Spleen (tissue), 7 donors: ENCODE measurements at regions not wholly inside any gene's neighbourhood (a gene's known extent, or its start where the extent isn't known, plus 50 kb on each side); places are given as distances from the start of the nearest gene placed in this dataset.

Experiments used
- CTCF ChIP-seq, 11 experiments: fragments of 200-600 bp in 7 of 11; fragments of 450-650 bp in 4 of 11; sonication (generic) in 4 of 11; IDR thresholded peaks in 8 of 11; conservative IDR thresholded peaks in 3 of 11; 1 replicate in 7 of 11; 2 replicates in 4 of 11; pipeline versions ENCODE4 v1.4.0 to v1.8.0; 2016 to 2021; ENCODE audit warnings: antibody characterized with exemption in 11 of 11, inconsistent platforms in 4 of 11, mild to moderate bottlenecking in 1 of 11
- POLR2A ChIP-seq, 3 donors: fragments of 450-650 bp; IDR thresholded peaks; one replicate each; pipeline ENCODE4 v1.5.1; 2017; ENCODE audit warnings: antibody characterized with exemption in 3 of 3, mild to moderate bottlenecking in 1 of 3
- POLR2AphosphoS5 ChIP-seq, 3 donors: sonication (generic); formaldehyde crosslinking; IDR thresholded peaks; one replicate each; pipeline ENCODE4 v1.5.1; 2017; ENCODE audit warnings: antibody characterized with exemption in 3 of 3
- donor health status: DM: no; HTN: no; CAD: no; lungs with moderate emphysema.
- donor health status: DM: no; HTN: no; CAD: no.
- donor health status: DM: no; HTN: no; CAD: no.

GRCh38 chr3:107172411-107172810, 204.8 kb upstream of the CCDC54 start:
- TF ChIP-seq CTCF (IDR thresholded peaks at IDR 0.05 in 8 of 11, conservative IDR thresholded peaks at IDR 0.05 in 3 of 11) (no peak), POLR2AphosphoS5 (IDR thresholded peaks at IDR 0.05) (no peak), POLR2A (IDR thresholded peaks at IDR 0.05) (no peak)
